ENCODE measurements at regions not wholly inside any gene's neighbourhood (a gene's known extent, or its start where the extent isn't known, plus 50 kb on each side); places are given as distances from the start of the nearest gene placed in this dataset.

GRCh38 chr5:135218790-135219568, 180.1 kb downstream of the MACROH2A1 start:
- TF ChIP-seq CTCF (IDR thresholded peaks at IDR 0.05; ENCODE audit: low read depth, low read length, missing control alignments): no peak
- Histone ChIP-seq H3K4me3 (ENCODE audit: low read depth, low read length) (no peak overlapping the region), H3K27ac (no peak overlapping the region), H3K27me3 (replicated peaks) (no peaks in the 10 kb centered on the region), H3K36me3 (replicated peaks) (no peaks in the 10 kb centered on the region)
- in situ Hi-C loops (cut with HindIII; ENCODE audit: low pct_ligation_motif_present, low sequenced_read_pairs): no loop called here
- DNase-seq: no peak

- no peaks in the 10 kb centered on the region for H3K36me3 ChIP-seq (replicated peaks)
- H3K27me3 ChIP-seq (replicated peaks): no peaks in the 10 kb centered on the region
- in situ Hi-C loops (cut with HindIII; ENCODE audit: low pct_ligation_motif_present, low sequenced_read_pairs): no loop called here
- TF ChIP-seq CTCF (IDR thresholded peaks at IDR 0.05; ENCODE audit: low read depth, low read length, missing control alignments): no peak
- no peak overlapping the region for H3K27ac ChIP-seq
- no peak overlapping the region for H3K4me3 ChIP-seq (ENCODE audit: low read depth, low read length)
- no peak for DNase-seq
Observed at GRCh38 chr5:135218486-135218755, 180.6 kb downstream of the MACROH2A1 start.

GRCh38 chr5:135217669-135218485, 181.2 kb downstream of the MACROH2A1 start:
- no peak overlapping the region for H3K4me3 ChIP-seq (ENCODE audit: low read depth, low read length)
- no peak overlapping the region for H3K27ac ChIP-seq
- DNase-seq: no peak
- TF ChIP-seq CTCF (IDR thresholded peaks at IDR 0.05; ENCODE audit: low read depth, low read length, missing control alignments): peak; percentile 46
- H3K27me3 ChIP-seq (replicated peaks): no peaks in the 10 kb centered on the region
- in situ Hi-C loops (cut with HindIII; ENCODE audit: low pct_ligation_motif_present, low sequenced_read_pairs): no loop called here
- H3K36me3 ChIP-seq (replicated peaks): no peaks in the 10 kb centered on the region

- TF ChIP-seq CTCF (IDR thresholded peaks at IDR 0.05; ENCODE audit: low read depth, low read length, missing control alignments): no peak
- Histone ChIP-seq H3K36me3 (replicated peaks) (no peaks in the 10 kb centered on the region), H3K4me3 (ENCODE audit: low read depth, low read length) (no peak overlapping the region), H3K27me3 (replicated peaks) (no peaks in the 10 kb centered on the region), H3K27ac (no peak overlapping the region)
- no peak for DNase-seq
- in situ Hi-C loops (cut with HindIII; ENCODE audit: low pct_ligation_motif_present, low sequenced_read_pairs): no loop called here
Observed at GRCh38 chr5:135216471-135217343, 182.3 kb downstream of the MACROH2A1 start.

- Histone ChIP-seq H3K27me3 (replicated peaks) (no peaks in the 10 kb centered on the region), H3K36me3 (replicated peaks) (no peaks in the 10 kb centered on the region)
- DNase-seq: no peak
Observed at GRCh38 chr5:135215617-135216470, 181.8 kb upstream of the PITX1 start.

More at GRCh38 chr5:135215617-135216470, 181.8 kb upstream of the PITX1 start:
- H3K4me3 ChIP-seq (ENCODE audit: low read depth, low read length): no peak overlapping the region
- TF ChIP-seq CTCF (IDR thresholded peaks at IDR 0.05; ENCODE audit: low read depth, low read length, missing control alignments): no peak
- no peak overlapping the region for H3K27ac ChIP-seq
- in situ Hi-C loops (cut with HindIII; ENCODE audit: low pct_ligation_motif_present, low sequenced_read_pairs): no loop called here

Measured in brain microvascular endothelial cell (primary cell).